ENCODE measurements at regions not wholly inside any gene's neighbourhood (a gene's known extent, or its start where the extent isn't known, plus 50 kb on each side); places are given as distances from the start of the nearest gene placed in this dataset.

- no peak for DNase-seq
- Histone ChIP-seq H3K36me3 (no peaks in the 10 kb centered on the region), H3K9me3 (no peaks in the 10 kb centered on the region), H3K4me3 (no peak overlapping the region), H3K4me1 (no peaks in the 10 kb centered on the region), H3K27ac (no peak overlapping the region), H3K27me3 (no peaks in the 10 kb centered on the region)
- intact Hi-C loops (cut with DNase I; ENCODE audit: low total_unique reads) = no loop called here
- no peak for TF ChIP-seq POLR2A (IDR thresholded peaks at IDR 0.05)
- TF ChIP-seq CTCF (IDR thresholded peaks at IDR 0.05) = no peak
These were observed 350.0 kb upstream of the MYT1L start for GRCh38 chr2:2681085-2681484.

- H3K4me1 ChIP-seq = no peaks in the 10 kb centered on the region
- no peaks in the 10 kb centered on the region for H3K36me3 ChIP-seq
- DNase-seq = no peak
- no peaks in the 10 kb centered on the region for H3K27me3 ChIP-seq
- intact Hi-C loops (cut with DNase I; ENCODE audit: low total_unique reads) = no loop called here
- no peak overlapping the region for H3K4me3 ChIP-seq
- no peak overlapping the region for H3K27ac ChIP-seq
- no peaks in the 10 kb centered on the region for H3K9me3 ChIP-seq
- no peak for TF ChIP-seq POLR2A (IDR thresholded peaks at IDR 0.05)
- TF ChIP-seq CTCF (IDR thresholded peaks at IDR 0.05) = no peak
These were observed 343.8 kb upstream of the MYT1L start for GRCh38 chr2:2674831-2675230.

GRCh38 chr2:2673406-2673805 is 342.3 kb upstream of the MYT1L start:
- no peaks in the 10 kb centered on the region for H3K36me3 ChIP-seq
- no peak for DNase-seq
- no peak overlapping the region for H3K4me3 ChIP-seq
- intact Hi-C loops (cut with DNase I; ENCODE audit: low total_unique reads) = no loop called here
- no peaks in the 10 kb centered on the region for H3K27me3 ChIP-seq
- no peak overlapping the region for H3K27ac ChIP-seq
- TF ChIP-seq POLR2A (IDR thresholded peaks at IDR 0.05) (no peak), CTCF (IDR thresholded peaks at IDR 0.05) (no peak)
- H3K4me1 ChIP-seq = no peaks in the 10 kb centered on the region
- H3K9me3 ChIP-seq = no peaks in the 10 kb centered on the region

- TF ChIP-seq POLR2A (IDR thresholded peaks at IDR 0.05) (no peak), CTCF (IDR thresholded peaks at IDR 0.05) (no peak)
- H3K27me3 ChIP-seq = no peaks in the 10 kb centered on the region
- H3K9me3 ChIP-seq = no peaks in the 10 kb centered on the region
- H3K4me3 ChIP-seq = no peak overlapping the region
- intact Hi-C loops (cut with DNase I; ENCODE audit: low total_unique reads) = no loop called here
- no peaks in the 10 kb centered on the region for H3K4me1 ChIP-seq
- H3K36me3 ChIP-seq = no peaks in the 10 kb centered on the region
- DNase-seq = no peak
- no peak overlapping the region for H3K27ac ChIP-seq
These were observed 341.2 kb upstream of the MYT1L start for GRCh38 chr2:2672249-2672648.

GRCh38 chr2:2671826-2672225 is 340.8 kb upstream of the MYT1L start:
- Histone ChIP-seq H3K36me3 (no peaks in the 10 kb centered on the region), H3K4me1 (no peaks in the 10 kb centered on the region), H3K4me3 (no peak overlapping the region), H3K27me3 (no peaks in the 10 kb centered on the region), H3K27ac (no peak overlapping the region), H3K9me3 (no peaks in the 10 kb centered on the region)
- TF ChIP-seq CTCF (IDR thresholded peaks at IDR 0.05) (no peak), POLR2A (IDR thresholded peaks at IDR 0.05) (no peak)
- intact Hi-C loops (cut with DNase I; ENCODE audit: low total_unique reads) = no loop called here
- no peak for DNase-seq

Data from uterus (tissue), 3 donors.